Transverse colon (tissue), 4 donors: ENCODE measurements at regions not wholly inside any gene's neighbourhood (a gene's known extent, or its start where the extent isn't known, plus 50 kb on each side); places are given as distances from the start of the nearest gene placed in this dataset.

Source experiments
- DNase-seq: peaks from one replicate; pipeline ENCODE4 v3.0.0-alpha.2; 2019
- H3K27ac ChIP-seq, 4 donors: fragments of 200-600 bp; sonication (generic); 2 replicates each; pipeline ENCODE4 v1.5.1; 2016 to 2018; ENCODE audit warnings: inconsistent platforms in 4 of 4
- H3K27me3 ChIP-seq: fragments of 200-600 bp; sonication (generic); 2 replicates; pipeline ENCODE4 v1.5.1; 2017; ENCODE audit warnings: inconsistent platforms
- H3K36me3 ChIP-seq, 4 donors: fragments of 200-600 bp; sonication (generic); 2 replicates each; pipeline ENCODE4 v1.5.1; 2017 to 2019; ENCODE audit warnings: inconsistent platforms in 4 of 4
- H3K4me1 ChIP-seq, 4 donors: fragments of 200-600 bp; sonication (generic); 2 replicates each; pipeline ENCODE4 v1.5.1; 2017 to 2020; ENCODE audit warnings: inconsistent platforms in 4 of 4
- H3K4me3 ChIP-seq, 4 donors: fragments of 200-600 bp; sonication (generic); 1 replicate in 1 of 4; 2 replicates in 3 of 4; pipeline versions ENCODE4 v1.5.1 to v1.6.1; 2017 to 2019; ENCODE audit warnings: inconsistent platforms in 4 of 4
- H3K9me3 ChIP-seq, 2 donors: fragments of 200-600 bp; sonication (generic); 2 replicates each; pipeline ENCODE4 v1.5.1; 2017 to 2019; ENCODE audit warnings: inconsistent platforms in 2 of 2
- EP300 ChIP-seq: sonication (generic); formaldehyde crosslinking; IDR thresholded peaks from one replicate; pipeline ENCODE4 v1.6.1; 2017; ENCODE audit warnings: antibody characterized with exemption, low read depth
- POLR2A ChIP-seq: fragments of 450-650 bp; IDR thresholded peaks from one replicate; pipeline ENCODE4 v1.6.1; 2016; ENCODE audit warnings: antibody characterized with exemption, mild to moderate bottlenecking, moderate library complexity
- POLR2AphosphoS5 ChIP-seq, 3 donors: sonication (generic); formaldehyde crosslinking; IDR thresholded peaks; one replicate each; pipeline ENCODE4 v1.6.1; 2016; ENCODE audit warnings: antibody characterized with exemption in 3 of 3
- WGBS, 2 donors: methylation state at CpG; one replicate each; pipeline ENCODE4 v1.1.5; 2018; ENCODE audit warnings: low coverage in 1 of 2; 5-methylcytosine and 5-hydroxymethylcytosine counted together
- in situ Hi-C, 4 donors: fragments of 200-750 bp; cut with MboI; loops; one replicate each; pipeline versions ENCODE4 v1.15.0 to v1.15.1; 2017; ENCODE audit warnings: low sequenced_read_pairs in 3 of 4, low pct_ligation_motif_present in 1 of 4, low pct_unique_long_range_greater_than_20kb in 1 of 4
- intact Hi-C: fragments of 100-400 bp; cut with DNase I; formaldehyde crosslinking; loops from one replicate; pipeline ENCODE4 v1.15.1; 2023; ENCODE audit warnings: low total_unique reads
- TF ChIP-seq, protein P1 (sequence below), 5 experiments: fragments of 200-600 bp in 3 of 5; fragments of 450-650 bp in 2 of 5; sonication (generic) in 3 of 5; IDR thresholded peaks; 1 replicate in 2 of 5; 2 replicates in 3 of 5; pipeline ENCODE4 v1.5.1; 2016 to 2017; ENCODE audit warnings: antibody characterized with exemption in 5 of 5, inconsistent platforms in 3 of 5, mild to moderate bottlenecking in 2 of 5, moderate library complexity in 1 of 5

DNA sequence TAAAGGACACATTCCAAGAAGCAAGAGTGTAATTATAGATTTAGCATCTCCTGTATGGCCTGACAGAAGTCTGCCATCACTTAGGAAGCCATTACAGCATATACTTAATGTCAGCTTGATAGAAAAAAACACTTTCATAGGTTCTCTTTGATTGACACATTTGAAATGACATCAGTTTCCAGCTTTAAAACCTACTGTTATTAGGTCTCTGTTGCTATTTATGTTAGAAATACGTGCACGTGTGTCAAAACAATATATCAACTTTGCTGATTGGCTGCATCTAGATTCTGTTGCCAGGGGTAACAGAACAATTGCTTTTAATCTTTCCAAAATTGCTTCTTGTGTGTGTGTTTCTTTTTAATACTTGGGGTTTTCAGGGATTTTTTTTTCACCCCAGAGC lies 389.3 kb upstream of the ATP11B start:
- H3K36me3 ChIP-seq, result no peaks in the 10 kb centered on the region
- H3K27ac ChIP-seq, result no peak overlapping the region
- H3K4me3 ChIP-seq, result no peak overlapping the region
- no peaks in the 10 kb centered on the region for H3K27me3 ChIP-seq
- 73 to 91% methylated on average over 2 of the region's 2 CpGs for WGBS, 2 donors
- H3K4me1 ChIP-seq, result no peaks in the 10 kb centered on the region
- TF ChIP-seq, protein P1, sequence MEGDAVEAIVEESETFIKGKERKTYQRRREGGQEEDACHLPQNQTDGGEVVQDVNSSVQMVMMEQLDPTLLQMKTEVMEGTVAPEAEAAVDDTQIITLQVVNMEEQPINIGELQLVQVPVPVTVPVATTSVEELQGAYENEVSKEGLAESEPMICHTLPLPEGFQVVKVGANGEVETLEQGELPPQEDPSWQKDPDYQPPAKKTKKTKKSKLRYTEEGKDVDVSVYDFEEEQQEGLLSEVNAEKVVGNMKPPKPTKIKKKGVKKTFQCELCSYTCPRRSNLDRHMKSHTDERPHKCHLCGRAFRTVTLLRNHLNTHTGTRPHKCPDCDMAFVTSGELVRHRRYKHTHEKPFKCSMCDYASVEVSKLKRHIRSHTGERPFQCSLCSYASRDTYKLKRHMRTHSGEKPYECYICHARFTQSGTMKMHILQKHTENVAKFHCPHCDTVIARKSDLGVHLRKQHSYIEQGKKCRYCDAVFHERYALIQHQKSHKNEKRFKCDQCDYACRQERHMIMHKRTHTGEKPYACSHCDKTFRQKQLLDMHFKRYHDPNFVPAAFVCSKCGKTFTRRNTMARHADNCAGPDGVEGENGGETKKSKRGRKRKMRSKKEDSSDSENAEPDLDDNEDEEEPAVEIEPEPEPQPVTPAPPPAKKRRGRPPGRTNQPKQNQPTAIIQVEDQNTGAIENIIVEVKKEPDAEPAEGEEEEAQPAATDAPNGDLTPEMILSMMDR (IDR thresholded peaks at IDR 0.05), result no peak
- TF ChIP-seq POLR2AphosphoS5 (IDR thresholded peaks at IDR 0.05), result no peak
- TF ChIP-seq POLR2A, result no peak
- TF ChIP-seq EP300, result no peak
- no peaks in the 10 kb centered on the region for H3K9me3 ChIP-seq
- DNase-seq, result no peak
- in situ Hi-C loops (no loop called here), intact Hi-C loops (no loop called here)

DNA sequence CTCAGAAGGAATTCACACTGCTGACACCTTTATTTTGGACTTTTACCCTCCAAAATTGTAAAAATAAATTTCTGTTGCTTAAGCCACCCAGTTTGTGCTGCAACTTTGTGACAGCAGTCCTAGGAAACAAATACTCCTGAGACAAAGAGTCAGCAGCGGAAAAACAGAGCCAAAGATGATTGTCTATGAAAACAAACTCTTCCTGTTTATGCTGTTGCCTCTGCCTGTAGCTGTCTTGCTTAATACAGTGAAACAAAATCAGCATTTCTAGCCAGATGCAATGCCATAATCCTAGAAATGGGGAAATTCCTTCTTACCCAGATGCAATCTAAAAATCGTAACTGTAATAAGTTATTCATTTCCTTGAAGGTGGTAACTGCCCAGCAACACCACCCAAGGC lies 387.5 kb upstream of the ATP11B start:
- TF ChIP-seq EP300 (no peak), POLR2A (no peak), POLR2AphosphoS5 (IDR thresholded peaks at IDR 0.05) (no peak)
- TF ChIP-seq, protein P1 (IDR thresholded peaks at IDR 0.05), result no peak
- 47 to 50% methylated on average over 2 of the region's 2 CpGs for WGBS, 2 donors
- in situ Hi-C loops, result no loop called here
- H3K4me3 ChIP-seq, result no peak overlapping the region
- intact Hi-C loops, result no loop called here
- H3K27ac ChIP-seq, result no peak overlapping the region
- DNase-seq, result no peak
- no peaks in the 10 kb centered on the region for H3K4me1 ChIP-seq
- H3K9me3 ChIP-seq, result no peaks in the 10 kb centered on the region
- H3K27me3 ChIP-seq, result no peaks in the 10 kb centered on the region
- no peaks in the 10 kb centered on the region for H3K36me3 ChIP-seq

DNA sequence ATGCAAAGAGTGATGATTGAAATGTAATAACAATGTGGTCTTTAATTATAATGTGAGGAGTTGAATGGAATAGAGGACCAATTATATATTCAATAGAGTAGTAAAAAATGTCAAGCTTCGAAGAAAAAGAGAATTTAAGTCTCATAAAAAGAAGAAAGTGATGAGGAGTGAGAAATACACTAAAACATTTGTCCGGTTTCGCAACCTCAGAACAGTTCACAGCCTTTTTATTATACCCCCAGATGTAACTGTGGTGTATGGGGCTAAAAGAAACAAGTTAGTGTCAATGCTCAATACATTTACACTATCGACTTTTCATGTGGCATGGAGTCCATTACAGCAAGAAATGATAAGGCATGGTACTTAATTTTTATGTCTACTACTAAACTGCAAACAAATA lies 386.5 kb upstream of the ATP11B start:
- H3K27ac ChIP-seq, result no peak overlapping the region
- no peak for DNase-seq
- intact Hi-C loops, result no loop called here
- H3K9me3 ChIP-seq, result no peaks in the 10 kb centered on the region
- no peak overlapping the region for H3K4me3 ChIP-seq
- in situ Hi-C loops, result no loop called here
- 66 to 75% methylated on average over 4 of the region's 4 CpGs for WGBS, 2 donors
- no peaks in the 10 kb centered on the region for H3K36me3 ChIP-seq
- TF ChIP-seq POLR2A (no peak), POLR2AphosphoS5 (IDR thresholded peaks at IDR 0.05) (no peak), EP300 (no peak)
- TF ChIP-seq, protein P1 (IDR thresholded peaks at IDR 0.05), result no peak
- no peaks in the 10 kb centered on the region for H3K27me3 ChIP-seq
- H3K4me1 ChIP-seq, result no peaks in the 10 kb centered on the region

DNA sequence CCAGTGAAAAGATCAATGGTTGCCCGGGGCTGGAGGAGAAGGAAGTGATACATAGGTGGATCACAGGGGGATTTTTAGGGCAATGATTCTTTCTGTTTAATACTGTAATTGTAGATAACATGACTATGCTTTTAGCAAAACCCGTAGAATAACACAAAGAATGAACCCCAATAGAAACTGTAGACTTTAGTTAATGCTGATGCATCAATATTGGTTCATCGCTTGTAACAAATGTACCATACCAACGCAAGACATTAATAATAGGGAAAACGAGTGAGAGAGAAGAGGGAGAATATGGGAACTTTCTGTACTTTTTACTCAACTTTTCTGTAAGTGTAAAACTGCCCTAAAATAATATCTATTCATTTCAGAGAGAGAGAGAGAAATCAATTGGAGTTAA lies 383.3 kb upstream of the ATP11B start:
- no peak overlapping the region for H3K4me3 ChIP-seq
- TF ChIP-seq POLR2A (no peak), EP300 (no peak), POLR2AphosphoS5 (IDR thresholded peaks at IDR 0.05) (no peak)
- TF ChIP-seq, protein P1 (IDR thresholded peaks at IDR 0.05), result no peak
- in situ Hi-C loops (no loop called here), intact Hi-C loops (no loop called here)
- H3K27me3 ChIP-seq, result no peaks in the 10 kb centered on the region
- DNase-seq, result no peak
- no peaks in the 10 kb centered on the region for H3K4me1 ChIP-seq
- WGBS, 2 donors, result 69 to 71% methylated on average over 5 of the region's 5 CpGs
- H3K9me3 ChIP-seq, result no peaks in the 10 kb centered on the region
- no peak overlapping the region for H3K27ac ChIP-seq
- no peaks in the 10 kb centered on the region for H3K36me3 ChIP-seq
